GM21423 (cell line): ENCODE measurements at regions not wholly inside any gene's neighbourhood (a gene's known extent, or its start where the extent isn't known, plus 50 kb on each side); places are given as distances from the start of the nearest gene placed in this dataset.

ENCODE experiments used
- ATAC-seq: cut with Tn5 transposase; IDR thresholded peaks from one replicate; pipeline ENCODE4 v1.9.1; 2021; ENCODE audit warnings: mild to moderate bottlenecking, moderate library complexity; ENCODE audit not compliant: unreplicated experiment

GRCh38 chr18:27838225-27838624 lies 338.7 kb downstream of the CDH2 start:
- no peak for ATAC-seq

GRCh38 chr18:27826101-27826500 lies 350.8 kb downstream of the CDH2 start:
- ATAC-seq: no peak

GRCh38 chr18:27825689-27826088 lies 351.2 kb downstream of the CDH2 start:
- no peak for ATAC-seq

GRCh38 chr18:27824841-27825681 lies 351.9 kb downstream of the CDH2 start:
- ATAC-seq: no peak

- ATAC-seq: no peak
Measured at GRCh38 chr18:27824275-27824674, 352.7 kb downstream of the CDH2 start.

- ATAC-seq: no peak
Measured at GRCh38 chr18:27823053-27823452, 353.9 kb downstream of the CDH2 start.

GRCh38 chr18:27808683-27809082 lies 368.2 kb downstream of the CDH2 start:
- no peak for ATAC-seq

GRCh38 chr18:27803957-27804356 lies 373.0 kb downstream of the CDH2 start:
- ATAC-seq: no peak

GRCh38 chr18:27797484-27797883 lies 379.4 kb downstream of the CDH2 start:
- no peak for ATAC-seq

GRCh38 chr18:27794181-27794926 lies 382.6 kb downstream of the CDH2 start:
- ATAC-seq: no peak

- no peak for ATAC-seq
Measured at GRCh38 chr18:27793013-27793785, 383.7 kb downstream of the CDH2 start.

GRCh38 chr18:27789406-27789805 lies 387.5 kb downstream of the CDH2 start:
- no peak for ATAC-seq

- no peak for ATAC-seq
Measured at GRCh38 chr18:27787547-27787946, 389.4 kb downstream of the CDH2 start.

GRCh38 chr18:27785815-27786471 lies 391.0 kb downstream of the CDH2 start:
- ATAC-seq: no peak

GRCh38 chr18:27780061-27780745 lies 396.7 kb downstream of the CDH2 start:
- no peak for ATAC-seq

- no peak for ATAC-seq
Measured at GRCh38 chr18:27778925-27779324, 398.0 kb downstream of the CDH2 start.

GRCh38 chr18:27778441-27778840 lies 398.5 kb downstream of the CDH2 start:
- ATAC-seq: no peak

- ATAC-seq: no peak
Measured at GRCh38 chr18:27772081-27772480, 404.8 kb downstream of the CDH2 start.

GRCh38 chr18:27771571-27771970 lies 405.4 kb downstream of the CDH2 start:
- no peak for ATAC-seq

GRCh38 chr18:27769152-27769551 lies 407.8 kb downstream of the CDH2 start:
- no peak for ATAC-seq
